ENCODE measurements at regions not wholly inside any gene's neighbourhood (a gene's known extent, or its start where the extent isn't known, plus 50 kb on each side); places are given as distances from the start of the nearest gene placed in this dataset.

GRCh38 chr5:2895876-2896275 is 144.4 kb upstream of the IRX2 start:
- TF ChIP-seq CTCF (conservative IDR thresholded peaks at IDR 0.05; ENCODE audit: low read depth, low read length) (no peak), EZH2phosphoT487 (IDR thresholded peaks at IDR 0.05; ENCODE audit: borderline replicate concordance, low read length) (no peak), EZH2 (IDR thresholded peaks at IDR 0.05; ENCODE audit: low read length, unreplicated experiment) (no peak)
